Natural killer cell (primary cell): ENCODE measurements at regions not wholly inside any gene's neighbourhood (a gene's known extent, or its start where the extent isn't known, plus 50 kb on each side); places are given as distances from the start of the nearest gene placed in this dataset.
A peak's percentile ranks its signal among the peaks of the same experiment; 100 is the strongest.

ENCODE experiments used
- ATAC-seq, 3 donors: fragments of 150-1000 bp in 2 of 3; fragments of 200-7000 bp in 1 of 3; cut with Tn5 transposase; 1 replicate in 1 of 3; 2 replicates in 2 of 3; pipeline ENCODE4 v1.10.0; 2021; ENCODE audit warnings: mild to moderate bottlenecking in 2 of 3, moderate library complexity in 2 of 3
- DNase-seq, 2 donors: peaks; one replicate each; pipeline versions ENCODE4 v3.0.0 to v3.0.0-alpha.2; 2013 to 2021; ENCODE audit warnings: mixed read lengths in 1 of 2
- H3K27ac ChIP-seq: one replicate; pipeline ENCODE4 v1.5.1; 2013; ENCODE audit warnings: mild to moderate bottlenecking, low read length
- H3K27me3 ChIP-seq: one replicate; pipeline ENCODE4 v1.6.1; 2013; ENCODE audit warnings: low read length; ENCODE audit not compliant: control insufficient read depth, insufficient read depth
- H3K36me3 ChIP-seq: one replicate; pipeline ENCODE4 v1.6.1; 2013; ENCODE audit warnings: low read length; ENCODE audit not compliant: control insufficient read depth, insufficient read depth
- H3K4me1 ChIP-seq: one replicate; pipeline ENCODE4 v1.6.1; 2013; ENCODE audit warnings: low read length; ENCODE audit not compliant: control insufficient read depth, insufficient read depth
- H3K4me3 ChIP-seq: one replicate; pipeline ENCODE4 v1.5.1; 2013; ENCODE audit warnings: low read length
- H3K9me3 ChIP-seq: one replicate; pipeline ENCODE4 v1.6.1; 2013; ENCODE audit warnings: low read length; ENCODE audit not compliant: control insufficient read depth, insufficient read depth
- H3K27ac Mint-ChIP-seq, 2 donors: one replicate each; pipeline ENCODE4 v1.8.0; 2022; ENCODE audit warnings: mild to moderate bottlenecking in 2 of 2, mixed read lengths in 2 of 2, moderate library complexity in 1 of 2
- H3K27me3 Mint-ChIP-seq, 2 donors: one replicate each; pipeline ENCODE4 v1.8.0; 2022; ENCODE audit warnings: low read depth in 2 of 2, mixed read lengths in 2 of 2
- H3K36me3 Mint-ChIP-seq: one replicate; pipeline ENCODE4 v1.8.0; 2022; ENCODE audit warnings: mixed read lengths
- H3K4me1 Mint-ChIP-seq, 2 donors: one replicate each; pipeline ENCODE4 v1.8.0; 2022; ENCODE audit warnings: mixed read lengths in 2 of 2
- H3K4me3 Mint-ChIP-seq: one replicate; pipeline ENCODE4 v1.8.0; 2022; ENCODE audit warnings: mild to moderate bottlenecking, moderate library complexity, mixed read lengths
- H3K9me3 Mint-ChIP-seq, 2 donors: one replicate each; pipeline ENCODE4 v1.8.0; 2022; ENCODE audit warnings: mixed read lengths in 2 of 2
- WGBS: methylation state at CpG from one replicate; pipeline ENCODE4 v1.1.7; 2013; ENCODE audit warnings: missing lambda C conversion rate; ENCODE audit not compliant: insufficient coverage; 5-methylcytosine and 5-hydroxymethylcytosine counted together
- intact Hi-C: fragments of 100-400 bp; cut with micrococcal nuclease; formaldehyde crosslinking; loops from one replicate; pipeline ENCODE4 v1.14.2; 2022
- TF ChIP-seq, protein P1 (sequence below): fragments of 200-600 bp; IDR thresholded peaks from one replicate; pipeline ENCODE4 v1.8.0; 2022; ENCODE audit warnings: antibody characterized with exemption

DNA sequence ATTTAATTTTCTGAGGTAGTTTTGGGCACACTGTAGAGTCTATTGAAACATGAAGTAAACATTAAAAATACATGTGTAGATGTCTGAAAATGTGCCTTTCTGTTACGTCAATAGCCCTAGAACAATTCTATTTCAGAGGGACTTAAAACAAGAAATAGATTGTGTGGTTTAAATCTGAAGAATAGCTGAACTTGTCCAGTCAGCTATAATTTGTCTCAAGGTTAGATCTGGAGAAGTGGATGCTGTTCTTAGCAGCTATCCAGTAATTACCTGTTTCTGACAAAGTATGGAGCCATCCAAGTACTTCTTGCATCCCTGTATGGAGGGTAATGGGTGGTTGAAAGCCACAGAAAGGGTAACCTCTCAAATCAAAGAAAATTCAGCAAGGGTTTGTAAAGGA, 92.8 kb downstream of the SEPTIN7 start:
- Histone ChIP-seq H3K27me3 (no peaks in the 10 kb centered on the region), H3K27ac (no peak overlapping the region), H3K4me1 (no peaks in the 10 kb centered on the region), H3K9me3 (no peaks in the 10 kb centered on the region), H3K36me3 (peaks cover 29% of the 10 kb centered on the region), H3K4me3 (no peak overlapping the region)
- H3K4me1 Mint-ChIP-seq, result peaks cover 23 to 36% of the 10 kb centered on the region in 2 donors
- H3K9me3 Mint-ChIP-seq, result no peaks in the 10 kb centered on the region
- H3K36me3 Mint-ChIP-seq, result peaks cover 15% of the 10 kb centered on the region
- no peak for DNase-seq
- TF ChIP-seq, protein P1, sequence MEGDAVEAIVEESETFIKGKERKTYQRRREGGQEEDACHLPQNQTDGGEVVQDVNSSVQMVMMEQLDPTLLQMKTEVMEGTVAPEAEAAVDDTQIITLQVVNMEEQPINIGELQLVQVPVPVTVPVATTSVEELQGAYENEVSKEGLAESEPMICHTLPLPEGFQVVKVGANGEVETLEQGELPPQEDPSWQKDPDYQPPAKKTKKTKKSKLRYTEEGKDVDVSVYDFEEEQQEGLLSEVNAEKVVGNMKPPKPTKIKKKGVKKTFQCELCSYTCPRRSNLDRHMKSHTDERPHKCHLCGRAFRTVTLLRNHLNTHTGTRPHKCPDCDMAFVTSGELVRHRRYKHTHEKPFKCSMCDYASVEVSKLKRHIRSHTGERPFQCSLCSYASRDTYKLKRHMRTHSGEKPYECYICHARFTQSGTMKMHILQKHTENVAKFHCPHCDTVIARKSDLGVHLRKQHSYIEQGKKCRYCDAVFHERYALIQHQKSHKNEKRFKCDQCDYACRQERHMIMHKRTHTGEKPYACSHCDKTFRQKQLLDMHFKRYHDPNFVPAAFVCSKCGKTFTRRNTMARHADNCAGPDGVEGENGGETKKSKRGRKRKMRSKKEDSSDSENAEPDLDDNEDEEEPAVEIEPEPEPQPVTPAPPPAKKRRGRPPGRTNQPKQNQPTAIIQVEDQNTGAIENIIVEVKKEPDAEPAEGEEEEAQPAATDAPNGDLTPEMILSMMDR, result no peak
- peak overlapping the region; percentile 58 to 75 for H3K27ac Mint-ChIP-seq
- H3K27me3 Mint-ChIP-seq, result no peaks in the 10 kb centered on the region
- intact Hi-C loops, result no loop called here
- no peak overlapping the region for H3K4me3 Mint-ChIP-seq
- no peak for ATAC-seq
- WGBS, result 100% methylated on average over 1 of the region's 1 CpG

DNA sequence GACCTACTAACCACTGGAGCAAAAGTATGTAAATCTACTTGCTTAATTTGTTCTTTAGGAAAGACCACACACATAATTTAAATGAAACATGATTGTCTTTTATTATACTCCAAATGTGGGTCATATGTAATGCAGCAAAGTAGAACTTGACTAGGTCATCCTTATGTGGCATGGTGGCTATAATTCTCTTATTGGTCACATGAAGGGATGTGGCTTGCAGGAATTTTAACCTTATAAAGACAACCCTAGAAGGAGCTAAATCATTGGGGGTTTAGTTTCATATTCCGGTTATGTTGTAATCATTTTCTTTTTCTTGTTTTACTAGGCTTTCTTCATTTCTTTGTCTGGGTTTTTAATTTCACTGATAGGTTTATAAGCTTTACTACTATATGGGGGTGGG, 93.9 kb downstream of the SEPTIN7 start:
- DNase-seq (no peak), ATAC-seq (no peak)
- Mint-ChIP-seq H3K4me1 (peaks cover 18 to 34% of the 10 kb centered on the region in 2 donors), H3K27me3 (no peaks in the 10 kb centered on the region), H3K36me3 (peaks cover 13% of the 10 kb centered on the region), H3K27ac (peak overlapping the region; percentile 58 to 75), H3K9me3 (no peaks in the 10 kb centered on the region), H3K4me3 (no peak overlapping the region)
- TF ChIP-seq, protein P1, result no peak
- peaks cover 30% of the 10 kb centered on the region for H3K36me3 ChIP-seq
- H3K27me3 ChIP-seq, result no peaks in the 10 kb centered on the region
- no peaks in the 10 kb centered on the region for H3K4me1 ChIP-seq
- H3K9me3 ChIP-seq, result no peaks in the 10 kb centered on the region
- intact Hi-C loops, result no loop called here
- H3K4me3 ChIP-seq, result no peak overlapping the region
- WGBS, result 80% methylated on average over 1 of the region's 1 CpG
- no peak overlapping the region for H3K27ac ChIP-seq

DNA sequence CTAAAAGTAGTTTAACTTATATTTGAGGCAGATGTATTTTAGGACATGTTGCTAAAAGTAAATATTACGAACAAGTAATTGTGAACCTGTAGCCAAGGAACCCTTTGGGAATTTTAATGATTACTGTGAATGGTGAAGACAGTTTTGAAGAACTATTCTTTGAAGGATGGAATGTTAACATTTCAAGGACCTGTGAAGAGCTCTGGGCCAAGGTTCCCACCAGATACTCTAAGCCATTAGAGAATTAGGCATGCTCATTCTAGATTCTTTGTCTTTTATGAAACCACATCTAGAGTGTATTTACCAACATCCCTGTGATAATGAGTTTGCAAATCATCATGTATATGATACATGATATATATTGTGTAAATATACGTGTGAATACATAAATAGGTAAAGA, 99.8 kb downstream of the SEPTIN7 start:
- H3K36me3 Mint-ChIP-seq, result peaks cover 5% of the 10 kb centered on the region
- intact Hi-C loops, result no loop called here
- WGBS, result 100% methylated on average over 1 of the region's 2 CpGs

DNA sequence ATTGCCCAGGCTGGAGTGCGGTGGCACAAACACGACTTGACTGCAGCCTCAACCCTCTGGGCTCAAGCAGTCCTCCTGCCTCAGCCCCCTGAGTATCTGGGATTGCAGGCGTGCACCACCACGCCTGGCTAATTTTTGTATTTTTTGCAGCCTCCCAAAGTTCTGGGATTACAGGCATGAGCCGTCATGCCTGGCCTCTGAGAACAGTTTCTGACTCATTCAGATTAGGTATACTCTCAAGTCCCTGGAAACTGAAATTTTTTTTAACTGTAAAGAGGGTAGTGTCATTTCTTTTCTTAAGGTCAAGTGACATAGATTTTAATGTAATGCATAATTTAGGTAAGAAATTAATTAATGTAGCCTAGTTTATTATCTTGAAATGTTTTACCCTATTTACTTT, 104.7 kb downstream of the SEPTIN7 start:
- no peak overlapping the region for H3K4me3 ChIP-seq
- 86% methylated on average over 5 of the region's 5 CpGs for WGBS
- Mint-ChIP-seq H3K27ac (no peak overlapping the region), H3K4me1 (peaks cover 7 to 8% of the 10 kb centered on the region in 2 donors), H3K36me3 (no peaks in the 10 kb centered on the region), H3K27me3 (no peaks in the 10 kb centered on the region), H3K9me3 (no peaks in the 10 kb centered on the region), H3K4me3 (no peak overlapping the region)
- TF ChIP-seq, protein P1, result no peak
- H3K27me3 ChIP-seq, result no peaks in the 10 kb centered on the region
- DNase-seq, result no peak
- no peak for ATAC-seq
- H3K4me1 ChIP-seq, result no peaks in the 10 kb centered on the region
- intact Hi-C loops, result loop anchor here (5.0 kb wide), 2 partner anchors 198 to 368 kb away; no protein-coding TSS in a partner anchor
- H3K36me3 ChIP-seq, result peaks cover 39% of the 10 kb centered on the region
- no peak overlapping the region for H3K27ac ChIP-seq
- H3K9me3 ChIP-seq, result no peaks in the 10 kb centered on the region

More for the DNA sequence above, 99.8 kb downstream of the SEPTIN7 start:
- TF ChIP-seq, protein P1, result no peak
- peaks cover 55% of the 10 kb centered on the region for H3K36me3 ChIP-seq
- no peak overlapping the region for H3K4me3 Mint-ChIP-seq
- H3K9me3 ChIP-seq, result no peaks in the 10 kb centered on the region
- no peak overlapping the region for H3K4me3 ChIP-seq
- H3K27ac Mint-ChIP-seq, result peak overlapping the region; percentile 38 to 54
- DNase-seq, result no peak
- peaks cover 0 to 4% of the 10 kb centered on the region in 2 donors for H3K4me1 Mint-ChIP-seq
- H3K4me1 ChIP-seq, result no peaks in the 10 kb centered on the region
- H3K9me3 Mint-ChIP-seq, result no peaks in the 10 kb centered on the region
- no peak for ATAC-seq
- no peak overlapping the region for H3K27ac ChIP-seq
- no peaks in the 10 kb centered on the region for H3K27me3 Mint-ChIP-seq
- H3K27me3 ChIP-seq, result no peaks in the 10 kb centered on the region
